ENCODE measurements at regions not wholly inside any gene's neighbourhood (a gene's known extent, or its start where the extent isn't known, plus 50 kb on each side); places are given as distances from the start of the nearest gene placed in this dataset.

GRCh38 chr12:25377469-25378177 lies 126.9 kb upstream of the KRAS start:
- TF ChIP-seq CTCF (IDR thresholded peaks at IDR 0.05; ENCODE audit: insufficient read depth, low read length, poor library complexity, severe bottlenecking) (no peak), EZH2phosphoT487 (conservative IDR thresholded peaks at IDR 0.05; ENCODE audit: low read length) (no peak)

Measured in SU-DHL-6 (cell line).